Fibroblast of gingiva (primary cell): ENCODE measurements at regions not wholly inside any gene's neighbourhood (a gene's known extent, or its start where the extent isn't known, plus 50 kb on each side); places are given as distances from the start of the nearest gene placed in this dataset.

Experiments used
- DNase-seq: peaks from one replicate; pipeline ENCODE4 v3.0.0-alpha.2; 2011; ENCODE audit warnings: low read depth

DNA sequence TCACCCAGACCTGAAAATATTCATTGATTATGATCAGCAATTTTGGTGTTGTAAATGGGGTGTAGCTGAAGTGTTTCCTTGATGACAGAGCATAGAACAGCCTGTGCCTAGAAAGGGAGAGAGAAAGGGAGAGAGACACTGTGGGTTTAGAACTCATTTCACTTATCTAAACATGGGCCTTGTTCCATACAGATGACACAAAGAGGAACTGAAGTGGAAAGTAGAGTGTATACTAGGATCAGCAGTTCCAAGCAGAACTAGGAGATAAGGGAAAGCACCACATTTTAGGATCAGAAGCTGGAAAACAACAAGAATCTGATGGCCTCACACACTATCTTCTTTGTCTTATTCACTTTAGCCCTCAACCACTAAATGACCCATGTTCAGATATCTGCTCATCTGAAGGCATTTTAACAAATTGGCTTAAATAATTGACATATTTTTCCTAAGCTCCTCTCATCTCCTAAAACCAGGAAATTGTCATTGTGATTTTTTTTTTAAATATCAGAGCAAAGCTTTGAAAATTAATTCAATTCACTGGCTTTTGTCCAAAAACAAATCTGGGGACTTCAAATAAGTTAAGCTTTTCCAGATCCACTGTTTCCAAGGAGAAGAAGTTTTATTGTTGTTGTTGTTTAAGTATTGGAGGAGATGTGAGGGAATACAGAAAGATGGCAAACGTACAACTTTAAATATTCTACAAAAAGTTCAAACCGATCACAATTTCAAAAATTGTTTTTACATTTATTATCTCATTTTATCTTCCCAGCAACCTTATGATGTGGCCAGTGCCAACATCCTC lies 103.8 kb downstream of the LYPLAL1 start:
- DNase-seq = no peak

DNA sequence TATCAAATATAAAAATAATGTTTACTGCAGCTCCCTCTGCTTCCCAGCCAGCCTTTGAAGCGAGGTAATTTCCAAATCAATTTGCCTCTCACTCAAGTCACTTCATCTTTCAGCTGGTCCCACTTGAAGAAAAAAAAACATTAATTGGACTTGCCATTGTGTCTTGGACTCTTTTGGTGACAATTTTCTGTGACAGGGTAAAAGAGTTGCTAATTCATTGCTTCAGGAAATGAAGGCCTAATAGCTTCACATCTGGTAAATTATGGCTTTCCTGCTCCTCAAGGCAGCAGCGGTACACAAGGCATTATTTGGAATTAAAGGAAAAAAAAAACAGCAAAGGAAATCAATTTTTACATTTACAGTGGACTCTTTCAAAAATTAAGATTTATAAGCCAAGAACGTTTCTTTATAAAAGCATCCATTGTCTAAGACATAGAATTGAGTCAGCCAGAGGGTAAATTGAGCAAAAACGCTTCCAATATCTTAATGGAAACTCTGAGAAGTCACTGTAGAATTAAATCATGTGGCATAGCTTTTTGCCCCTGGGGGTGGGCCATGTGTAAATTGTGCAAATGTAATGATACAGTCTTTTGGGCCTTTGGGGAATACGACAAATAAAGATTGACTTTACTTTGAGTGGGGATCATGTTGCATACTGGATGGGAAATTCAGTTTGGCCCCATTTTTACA lies 102.5 kb downstream of the LYPLAL1 start:
- DNase-seq = no peak

DNA sequence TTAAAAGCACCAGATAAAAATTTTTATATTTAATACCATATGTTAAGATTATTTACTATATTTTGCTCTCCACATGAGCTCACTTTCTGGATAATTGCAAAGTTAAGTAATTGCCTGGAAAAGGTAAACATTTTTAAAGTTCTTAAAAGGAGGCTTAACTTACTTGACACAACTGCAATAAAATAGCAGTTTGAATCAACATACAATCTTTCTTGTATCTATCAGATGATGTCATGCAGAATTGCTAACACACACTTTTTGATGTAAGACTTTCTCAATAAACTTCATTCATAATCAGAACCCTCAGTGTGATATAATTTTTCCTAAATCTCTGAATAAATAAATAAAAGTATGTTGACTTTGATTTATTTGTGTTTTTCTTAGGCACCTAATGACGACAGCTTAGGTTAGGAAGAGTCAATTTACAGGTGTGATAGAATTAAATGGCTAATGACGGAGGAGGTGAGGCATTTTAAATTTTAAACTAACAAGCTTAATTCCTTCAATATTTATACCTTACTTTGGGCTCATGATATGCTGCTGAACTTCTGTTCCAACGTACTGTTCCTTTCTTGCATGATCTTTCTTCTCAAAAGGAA lies 99.5 kb downstream of the LYPLAL1 start:
- no peak for DNase-seq

DNA sequence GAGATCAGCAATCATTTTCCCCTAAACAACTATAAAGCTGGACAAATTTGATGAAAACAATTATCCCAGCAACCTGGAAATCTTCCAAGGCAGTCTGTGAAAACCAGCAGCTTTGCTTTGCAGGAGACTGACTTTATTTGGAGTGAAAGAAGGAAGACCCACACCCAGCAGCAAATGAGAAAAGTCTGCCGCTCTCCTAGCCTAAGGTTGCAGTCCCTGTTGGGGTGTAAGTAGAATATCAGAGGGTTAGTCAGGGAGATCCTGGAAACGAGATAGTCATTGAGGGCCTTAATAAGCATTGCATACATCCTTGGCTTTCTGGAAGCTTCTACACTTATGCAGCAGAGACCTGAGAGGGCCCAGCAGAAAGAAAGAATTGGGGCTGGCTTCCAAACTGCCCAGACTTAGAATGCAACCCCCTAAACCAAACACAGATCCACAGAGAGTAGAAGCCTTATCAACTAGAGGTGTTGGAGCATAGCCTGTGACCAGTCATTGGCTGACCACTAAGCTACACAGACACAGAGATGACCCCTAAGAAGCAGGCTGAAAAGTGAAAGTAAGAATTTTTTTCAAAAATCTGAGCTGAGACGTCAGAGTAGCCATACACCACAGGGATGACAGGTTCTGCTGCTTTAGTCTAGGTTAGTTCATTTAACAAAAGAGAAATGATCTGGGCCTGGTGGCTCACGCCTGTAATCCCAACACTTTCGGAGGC lies 98.3 kb downstream of the LYPLAL1 start:
- no peak for DNase-seq

DNA sequence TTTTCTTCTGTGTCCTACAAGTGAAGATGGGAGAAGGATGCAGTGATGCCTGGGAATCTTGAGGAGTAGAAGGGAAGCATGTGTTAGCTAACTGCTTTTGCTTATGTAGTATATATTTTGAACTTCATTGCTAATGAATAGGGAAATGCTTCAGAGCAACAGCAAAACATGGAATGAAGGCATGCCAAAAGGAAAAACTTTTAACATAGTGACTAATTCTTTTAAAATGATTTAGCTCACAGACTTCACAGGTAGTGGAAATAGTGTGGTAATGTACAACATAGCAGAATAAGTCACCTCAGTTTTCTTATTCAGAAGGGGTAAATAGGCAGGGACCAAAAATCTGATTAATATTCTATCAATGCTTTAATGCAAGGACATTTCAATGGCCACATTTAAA lies 95.5 kb downstream of the LYPLAL1 start:
- no peak for DNase-seq

DNA sequence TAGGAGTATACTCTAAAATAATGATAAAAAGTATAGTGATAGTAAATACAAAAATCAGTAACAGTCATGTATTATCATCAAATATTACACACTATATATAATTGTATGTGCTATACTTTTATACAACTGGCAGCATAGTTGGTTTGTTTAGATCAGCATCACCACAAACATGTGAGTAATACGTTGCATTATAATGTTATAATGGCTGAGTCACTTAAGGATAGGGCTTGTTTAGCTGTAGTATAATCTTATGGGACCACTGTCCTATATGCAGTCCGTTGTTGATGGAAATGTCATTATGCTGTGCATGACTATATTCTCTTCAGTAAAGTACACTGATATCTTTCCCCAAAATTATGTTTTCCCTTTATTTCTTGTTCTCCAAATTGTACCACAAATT lies 92.8 kb downstream of the LYPLAL1 start:
- DNase-seq = no peak

DNA sequence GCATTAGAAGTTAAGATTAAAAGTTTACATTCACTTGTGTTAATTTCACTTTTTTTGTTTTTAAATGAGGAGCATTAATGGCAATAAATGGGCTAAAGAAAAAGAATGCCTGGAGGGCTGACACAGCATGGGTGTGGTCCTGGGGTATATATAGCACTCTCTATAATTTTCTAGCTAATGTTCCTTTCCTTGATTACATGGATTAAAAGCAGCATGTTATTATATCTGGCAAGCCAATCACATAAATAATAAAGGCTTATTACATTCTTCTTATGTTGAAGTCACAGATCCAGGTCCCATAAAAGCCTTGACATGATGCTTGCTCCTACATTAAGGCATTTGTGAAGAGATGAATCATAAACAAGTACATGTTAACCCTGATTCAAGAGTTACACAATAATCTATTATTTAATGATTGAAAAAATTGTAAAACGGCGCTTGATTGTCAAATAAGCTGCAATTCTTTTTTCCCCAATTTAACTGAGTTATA lies 91.4 kb downstream of the LYPLAL1 start:
- no peak for DNase-seq

DNA sequence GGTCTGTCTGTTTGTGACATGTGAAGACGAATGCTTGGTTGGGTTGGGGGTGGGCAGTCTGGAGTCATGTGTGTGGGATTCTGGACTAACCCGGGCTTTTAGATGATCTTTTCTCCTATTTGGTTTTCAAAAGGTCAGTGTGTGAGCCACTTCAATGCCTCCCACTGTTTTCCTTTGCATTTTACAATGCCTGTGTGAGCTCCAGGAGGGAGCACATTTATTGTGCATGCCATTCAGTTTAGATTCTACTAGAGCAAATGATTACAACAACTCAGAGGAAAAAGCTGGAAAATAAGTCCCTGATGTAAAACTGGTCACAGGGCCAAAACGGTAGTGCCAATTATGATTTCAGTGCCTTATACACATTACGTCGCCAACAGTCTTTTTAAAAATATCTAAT lies 90.9 kb downstream of the LYPLAL1 start:
- DNase-seq = peak; percentile 2
